UCSD-AML1 (cell line): ENCODE measurements at regions not wholly inside any gene's neighbourhood (a gene's known extent, or its start where the extent isn't known, plus 50 kb on each side); places are given as distances from the start of the nearest gene placed in this dataset.
"Not testable (repeated sequence)": the region's sequence is repeated elsewhere in the genome, so short reads cannot be mapped to it uniquely, and the experiment has no call there.

Experiments used
- DNase-seq: peaks from one replicate; lab custom pipeline; 2025; ENCODE audit not compliant: unreplicated experiment; lab: John Stamatoyannopoulos, UW

- DNase-seq, result not testable (repeated sequence)
These were observed 1170.7 kb downstream of the RPIA start for GRCh38 chr2:89862164-89862563.

GRCh38 chr2:89863209-89863608 is 1171.7 kb downstream of the RPIA start:
- not testable (repeated sequence) for DNase-seq

GRCh38 chr2:89874810-89875595 is 1183.5 kb downstream of the RPIA start:
- DNase-seq, result not testable (repeated sequence)

- not testable (repeated sequence) for DNase-seq
These were observed 1185.0 kb downstream of the RPIA start for GRCh38 chr2:89876445-89876844.

- not testable (repeated sequence) for DNase-seq
These were observed 1185.4 kb downstream of the RPIA start for GRCh38 chr2:89876878-89877277.

- not testable (repeated sequence) for DNase-seq
These were observed 1191.4 kb downstream of the RPIA start for GRCh38 chr2:89882880-89883279.

- DNase-seq, result not testable (repeated sequence)
These were observed 1192.2 kb downstream of the RPIA start for GRCh38 chr2:89883624-89884023.

GRCh38 chr2:89885071-89885470 is 1193.6 kb downstream of the RPIA start:
- not testable (repeated sequence) for DNase-seq

- not testable (repeated sequence) for DNase-seq
These were observed 1197.2 kb downstream of the RPIA start for GRCh38 chr2:89888693-89889092.

GRCh38 chr2:89890185-89890773 is 1198.8 kb downstream of the RPIA start:
- DNase-seq, result not testable (repeated sequence)

- DNase-seq, result not testable (repeated sequence)
These were observed 1203.5 kb downstream of the RPIA start for GRCh38 chr2:89894988-89895387.

GRCh38 chr2:89895629-89896028 is 1204.2 kb downstream of the RPIA start:
- DNase-seq, result not testable (repeated sequence)

- not testable (repeated sequence) for DNase-seq
These were observed 1235.5 kb downstream of the RPIA start for GRCh38 chr2:89927018-89927417.

GRCh38 chr2:89935436-89935835 is 1244.0 kb downstream of the RPIA start:
- not testable (repeated sequence) for DNase-seq

- not testable (repeated sequence) for DNase-seq
These were observed 1244.5 kb downstream of the RPIA start for GRCh38 chr2:89936011-89936410.

GRCh38 chr2:89936559-89936958 is 1245.1 kb downstream of the RPIA start:
- DNase-seq, result not testable (repeated sequence)

- not testable (repeated sequence) for DNase-seq
These were observed 1247.3 kb downstream of the RPIA start for GRCh38 chr2:89938756-89939155.

GRCh38 chr2:89944267-89944666 is 1252.8 kb downstream of the RPIA start:
- DNase-seq, result not testable (repeated sequence)

- not testable (repeated sequence) for DNase-seq
These were observed 1253.6 kb downstream of the RPIA start for GRCh38 chr2:89945004-89945616.

GRCh38 chr2:89947208-89947815 is 1255.8 kb downstream of the RPIA start:
- not testable (repeated sequence) for DNase-seq

- DNase-seq, result not testable (repeated sequence)
These were observed 1256.6 kb downstream of the RPIA start for GRCh38 chr2:89948102-89948501.
